Frontal cortex (tissue), 3 donors: ENCODE measurements at regions not wholly inside any gene's neighbourhood (a gene's known extent, or its start where the extent isn't known, plus 50 kb on each side); places are given as distances from the start of the nearest gene placed in this dataset.
"Not testable (repeated sequence)": the region's sequence is repeated elsewhere in the genome, so short reads cannot be mapped to it uniquely, and the experiment has no call there.

Source experiments
- DNase-seq, 2 donors: peaks; one replicate each; pipeline ENCODE4 v3.0.0; 2012; ENCODE audit warnings: low spot score in 2 of 2
- FAIRE-seq: peaks from 2 replicates; lab custom pipeline; 2012; peaks lifted over from hg19 to GRCh38; lab: Jason Lieb, UNC
- donor health status: control.
- donor health status: control.
- donor health status: control.

- FAIRE-seq, DNase-seq: not testable (repeated sequence)
Observed at GRCh38 chr18:15003636-15004269, 255.8 kb downstream of the ANKRD30B start.

- DNase-seq, FAIRE-seq: not testable (repeated sequence)
Observed at GRCh38 chr18:15004270-15004973, 256.4 kb downstream of the ANKRD30B start.

GRCh38 chr18:15005313-15006130 is 257.6 kb downstream of the ANKRD30B start:
- no peak for FAIRE-seq
- DNase-seq: no peak

- not testable (repeated sequence) for DNase-seq, FAIRE-seq
Observed at GRCh38 chr18:15006616-15007015, 258.6 kb downstream of the ANKRD30B start.

- not testable (repeated sequence) for FAIRE-seq, DNase-seq
Observed at GRCh38 chr18:15026041-15026440, 278.1 kb downstream of the ANKRD30B start.

GRCh38 chr18:15028037-15028436 is 280.1 kb downstream of the ANKRD30B start:
- FAIRE-seq: peak; percentile 99
- not testable (repeated sequence) for DNase-seq

- not testable (repeated sequence) for DNase-seq, FAIRE-seq
Observed at GRCh38 chr18:15060279-15060880, 312.4 kb downstream of the ANKRD30B start.

- not testable (repeated sequence) for FAIRE-seq, DNase-seq
Observed at GRCh38 chr18:15061289-15061896, 313.4 kb downstream of the ANKRD30B start.

- FAIRE-seq, DNase-seq: not testable (repeated sequence)
Observed at GRCh38 chr18:15066434-15066833, 318.5 kb downstream of the ANKRD30B start.

GRCh38 chr18:15071311-15071710 is 323.3 kb downstream of the ANKRD30B start:
- not testable (repeated sequence) for DNase-seq, FAIRE-seq
